ENCODE measurements at regions not wholly inside any gene's neighbourhood (a gene's known extent, or its start where the extent isn't known, plus 50 kb on each side); places are given as distances from the start of the nearest gene placed in this dataset.

DNA sequence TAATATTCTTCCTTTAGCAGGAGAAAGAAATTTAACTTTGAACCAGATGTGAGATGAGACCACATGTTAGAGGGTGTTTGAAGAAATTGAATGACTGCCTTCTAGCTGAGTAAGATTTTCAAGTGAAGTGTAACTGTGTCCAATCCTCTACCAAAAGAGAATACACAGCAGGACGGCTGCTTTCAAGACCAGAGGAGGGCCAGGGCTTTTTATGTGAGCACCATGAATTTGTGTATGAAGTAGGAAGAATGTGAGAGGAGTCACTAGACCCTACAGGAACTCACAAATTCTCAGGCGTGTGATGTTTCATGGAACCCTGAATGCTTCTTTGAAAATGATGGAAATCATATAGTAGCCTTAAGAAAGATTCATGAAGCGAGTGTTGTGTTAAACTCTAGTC lies 56.8 kb upstream of the SPACA1 start:
- no peak for TF ChIP-seq CTCF (IDR thresholded peaks at IDR 0.05)
- no peak for TF ChIP-seq ZFX (IDR thresholded peaks at IDR 0.05; ENCODE audit: borderline replicate concordance)
